MM.1S (cell line): ENCODE measurements at regions not wholly inside any gene's neighbourhood (a gene's known extent, or its start where the extent isn't known, plus 50 kb on each side); places are given as distances from the start of the nearest gene placed in this dataset.

Experiments
- EZH2 ChIP-seq: fragments of 300-600 bp; sonication (generic); optimal IDR thresholded peaks from 2 replicates; pipeline ENCODE3; 2017; ENCODE audit warnings: low read depth, mild to moderate bottlenecking, antibody characterized with exemption, low read length, mixed read lengths
- TF ChIP-seq, protein P1 (sequence below): fragments of 300-600 bp; sonication (generic); IDR thresholded peaks from 2 replicates; pipeline ENCODE4 v1.5.1; 2016; ENCODE audit warnings: antibody characterized with exemption, low read length, mixed read lengths

GRCh38 chr5:165026971-165027370, 1521.6 kb downstream of the MAT2B start:
- TF ChIP-seq, protein P1, sequence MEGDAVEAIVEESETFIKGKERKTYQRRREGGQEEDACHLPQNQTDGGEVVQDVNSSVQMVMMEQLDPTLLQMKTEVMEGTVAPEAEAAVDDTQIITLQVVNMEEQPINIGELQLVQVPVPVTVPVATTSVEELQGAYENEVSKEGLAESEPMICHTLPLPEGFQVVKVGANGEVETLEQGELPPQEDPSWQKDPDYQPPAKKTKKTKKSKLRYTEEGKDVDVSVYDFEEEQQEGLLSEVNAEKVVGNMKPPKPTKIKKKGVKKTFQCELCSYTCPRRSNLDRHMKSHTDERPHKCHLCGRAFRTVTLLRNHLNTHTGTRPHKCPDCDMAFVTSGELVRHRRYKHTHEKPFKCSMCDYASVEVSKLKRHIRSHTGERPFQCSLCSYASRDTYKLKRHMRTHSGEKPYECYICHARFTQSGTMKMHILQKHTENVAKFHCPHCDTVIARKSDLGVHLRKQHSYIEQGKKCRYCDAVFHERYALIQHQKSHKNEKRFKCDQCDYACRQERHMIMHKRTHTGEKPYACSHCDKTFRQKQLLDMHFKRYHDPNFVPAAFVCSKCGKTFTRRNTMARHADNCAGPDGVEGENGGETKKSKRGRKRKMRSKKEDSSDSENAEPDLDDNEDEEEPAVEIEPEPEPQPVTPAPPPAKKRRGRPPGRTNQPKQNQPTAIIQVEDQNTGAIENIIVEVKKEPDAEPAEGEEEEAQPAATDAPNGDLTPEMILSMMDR = no peak
- no peak for TF ChIP-seq EZH2
